H9 (cell line): ENCODE measurements at regions not wholly inside any gene's neighbourhood (a gene's known extent, or its start where the extent isn't known, plus 50 kb on each side); places are given as distances from the start of the nearest gene placed in this dataset.

Experiments
- DNase-seq: peaks from one replicate; pipeline ENCODE4 v3.0.0-alpha.2; 2017
- H2AFZ ChIP-seq: one replicate; pipeline ENCODE4 v1.6.1; 2013; ENCODE audit warnings: mild to moderate bottlenecking, low read length, control low read depth, moderate library complexity
- H2AK5ac ChIP-seq: 2 replicates; pipeline ENCODE4 v1.6.1; 2013; ENCODE audit warnings: low read length, control low read depth, mixed read lengths; ENCODE audit not compliant: insufficient read length
- H2BK120ac ChIP-seq: one replicate; pipeline ENCODE4 v1.6.1; 2013; ENCODE audit warnings: low read depth, mild to moderate bottlenecking, low read length, control low read depth, inconsistent platforms; ENCODE audit not compliant: poor library complexity, severe bottlenecking
- H2BK12ac ChIP-seq: 2 replicates; pipeline ENCODE4 v1.6.1; 2013; ENCODE audit warnings: low read length, control low read depth, mixed read lengths, low read depth; ENCODE audit not compliant: insufficient read length
- H2BK15ac ChIP-seq: 2 replicates; pipeline ENCODE4 v1.6.1; 2013; ENCODE audit warnings: low read depth, low read length, control low read depth
- H2BK20ac ChIP-seq: one replicate; pipeline ENCODE4 v1.6.1; 2013; ENCODE audit warnings: low read depth, mild to moderate bottlenecking, low read length, control low read depth, inconsistent platforms; ENCODE audit not compliant: poor library complexity, severe bottlenecking
- H2BK5ac ChIP-seq: 2 replicates; pipeline ENCODE4 v1.6.1; 2013; ENCODE audit warnings: low read length, control low read depth, mixed read lengths; ENCODE audit not compliant: insufficient read length
- H3K14ac ChIP-seq: 2 replicates; pipeline ENCODE4 v1.6.1; 2013; ENCODE audit warnings: low read length, control low read depth; ENCODE audit not compliant: insufficient read depth
- H3K18ac ChIP-seq: 2 replicates; pipeline ENCODE4 v1.6.1; 2013; ENCODE audit warnings: low read depth, mild to moderate bottlenecking, mixed read lengths, low read length, control low read depth; ENCODE audit not compliant: insufficient read length
- H3K23ac ChIP-seq: 2 replicates; pipeline ENCODE4 v1.6.1; 2013; ENCODE audit warnings: low read length, control low read depth, mixed read lengths, low read depth; ENCODE audit not compliant: insufficient read length
- H3K23me2 ChIP-seq: 2 replicates; pipeline ENCODE4 v1.6.1; 2013; ENCODE audit warnings: low read depth, mild to moderate bottlenecking, mixed read lengths, low read length, control low read depth; ENCODE audit not compliant: insufficient read length, poor library complexity, severe bottlenecking
- H3K27ac ChIP-seq: 2 replicates; pipeline ENCODE4 v1.5.1; 2013; ENCODE audit warnings: low read length, control low read depth, mixed read lengths, low read depth; ENCODE audit not compliant: insufficient read length
- H3K27me3 ChIP-seq: 2 replicates; pipeline ENCODE4 v1.6.1; 2013; ENCODE audit warnings: low read length, control low read depth, inconsistent platforms; ENCODE audit not compliant: insufficient read depth
- H3K4ac ChIP-seq: 2 replicates; pipeline ENCODE4 v1.6.1; 2013; ENCODE audit warnings: low read depth, mild to moderate bottlenecking, control low read depth, inconsistent platforms, low read length, moderate library complexity
- H3K4me1 ChIP-seq: 2 replicates; pipeline ENCODE4 v1.6.1; 2013; ENCODE audit warnings: low read length, control low read depth, inconsistent platforms; ENCODE audit not compliant: insufficient read depth
- H3K4me2 ChIP-seq: 2 replicates; pipeline ENCODE4 v1.6.1; 2013; ENCODE audit warnings: low read length, control low read depth, mixed read lengths; ENCODE audit not compliant: insufficient read length, insufficient read depth
- H3K56ac ChIP-seq: 2 replicates; pipeline ENCODE4 v1.6.1; 2013; ENCODE audit warnings: low read depth, mild to moderate bottlenecking, mixed read lengths, low read length, control low read depth; ENCODE audit not compliant: insufficient read length
- H3K79me1 ChIP-seq: 2 replicates; pipeline ENCODE4 v1.6.1; 2013; ENCODE audit warnings: low read depth, mild to moderate bottlenecking, moderate library complexity, low read length, control low read depth, inconsistent platforms; ENCODE audit not compliant: insufficient read depth, poor library complexity, severe bottlenecking
- H3K79me2 ChIP-seq: 2 replicates; pipeline ENCODE4 v1.6.1; 2013; ENCODE audit warnings: low read length, control low read depth, inconsistent platforms; ENCODE audit not compliant: insufficient read depth
- H3K9ac ChIP-seq: 2 replicates; pipeline ENCODE4 v1.6.1; 2013; ENCODE audit warnings: low read length, control low read depth, mixed read lengths; ENCODE audit not compliant: insufficient read length; ENCODE audit errors: extremely low read depth
- H3K9me3 ChIP-seq: one replicate; pipeline ENCODE4 v1.6.1; 2013; ENCODE audit warnings: low read depth, low read length, inconsistent platforms; ENCODE audit not compliant: control insufficient read depth
- H3T11ph ChIP-seq: one replicate; pipeline ENCODE4 v1.6.1; 2013; ENCODE audit warnings: mild to moderate bottlenecking, low read length, control low read depth, inconsistent platforms
- H4K20me1 ChIP-seq: one replicate; pipeline ENCODE4 v1.6.1; 2013; ENCODE audit not compliant: control insufficient read depth, insufficient read length, insufficient read depth
- H4K5ac ChIP-seq: 2 replicates; pipeline ENCODE4 v1.6.1; 2013; ENCODE audit warnings: low read depth, mild to moderate bottlenecking, mixed read lengths, low read length, control low read depth; ENCODE audit not compliant: insufficient read length
- H4K8ac ChIP-seq: replicated peaks from 2 replicates; pipeline ENCODE4 v1.6.1; 2013; ENCODE audit warnings: low read length, control low read depth, mixed read lengths, low read depth; ENCODE audit not compliant: insufficient read length
- H4K91ac ChIP-seq: 2 replicates; pipeline ENCODE4 v1.6.1; 2013; ENCODE audit warnings: low read depth, mild to moderate bottlenecking, moderate library complexity, mixed read lengths, low read length, control low read depth; ENCODE audit not compliant: insufficient read length
- H3K27ac Mint-ChIP-seq, 3 experiments: 2 replicates in 2 of 3; 3 replicates in 1 of 3; pipeline ENCODE4 v1.8.0; 2020 to 2021; ENCODE audit warnings: mixed read lengths in 3 of 3, mild to moderate bottlenecking in 1 of 3, moderate library complexity in 1 of 3
- H3K27me3 Mint-ChIP-seq: 2 replicates; pipeline ENCODE4 v1.8.0; 2021; ENCODE audit warnings: low read depth, mild to moderate bottlenecking, moderate library complexity, mixed read lengths
- H3K36me3 Mint-ChIP-seq, 3 experiments: 2 replicates in 2 of 3; 3 replicates in 1 of 3; pipeline ENCODE4 v1.8.0; 2020 to 2021; ENCODE audit warnings: low read depth in 3 of 3, mixed read lengths in 3 of 3; ENCODE audit not compliant: insufficient read depth in 1 of 3
- H3K4me1 Mint-ChIP-seq, 2 experiments: 2 replicates each; pipeline ENCODE4 v1.8.0; 2020; ENCODE audit warnings: mixed read lengths in 2 of 2
- H3K4me3 Mint-ChIP-seq, 2 experiments: 2 replicates in 1 of 2; 3 replicates in 1 of 2; pipeline ENCODE4 v1.8.0; 2020 to 2021; ENCODE audit warnings: mild to moderate bottlenecking in 2 of 2, mixed read lengths in 2 of 2, moderate library complexity in 1 of 2
- H3K9me3 Mint-ChIP-seq, 2 experiments: 2 replicates in 1 of 2; 3 replicates in 1 of 2; pipeline ENCODE4 v1.8.0; 2020; ENCODE audit warnings: mild to moderate bottlenecking in 2 of 2, mixed read lengths in 2 of 2, moderate library complexity in 1 of 2
- CTCF ChIP-seq: fragments of 200-600 bp; sonication (generic); conservative IDR thresholded peaks from 3 replicates; pipeline ENCODE4 v1.8.0; 2021; ENCODE audit warnings: antibody characterized with exemption, mild to moderate bottlenecking
- WGBS: extraction: QIAGEN DNeasy Blood & Tissue Kit; methylation state at CpG from one replicate; pipeline ENCODE4 v1.1.7; 2013; ENCODE audit warnings: missing lambda C conversion rate, low lambda C conversion rate, mixed read lengths; ENCODE audit not compliant: insufficient read length; ENCODE audit errors: extremely low coverage; 5-methylcytosine and 5-hydroxymethylcytosine counted together

GRCh38 chr2:167581961-167582574, 665.3 kb downstream of the STK39 start:
- H2BK20ac ChIP-seq, result no peak overlapping the region
- H3K9me3 Mint-ChIP-seq, result no peaks in the 10 kb centered on the region
- H3K23ac ChIP-seq, result no peak overlapping the region
- H4K8ac ChIP-seq, result no peak overlapping the region
- DNase-seq, result no peak
- H3K27me3 Mint-ChIP-seq, result no peaks in the 10 kb centered on the region
- no peak overlapping the region for H2BK5ac ChIP-seq
- H3K23me2 ChIP-seq, result no peaks in the 10 kb centered on the region
- H3K79me2 ChIP-seq, result no peaks in the 10 kb centered on the region
- no peaks in the 10 kb centered on the region; a peak in 1 of 7 replicates for H3K36me3 Mint-ChIP-seq
- no peak overlapping the region for H2BK12ac ChIP-seq
- H3K4me1 Mint-ChIP-seq, result peaks cover 8 to 13% of the 10 kb centered on the region in 2 experiments
- no peak overlapping the region for H3K9ac ChIP-seq
- H3K27ac ChIP-seq, result no peak overlapping the region
- H3K27me3 ChIP-seq, result no peaks in the 10 kb centered on the region
- H3K9me3 ChIP-seq, result no peaks in the 10 kb centered on the region
- no peak overlapping the region for H3K4me2 ChIP-seq
- H4K20me1 ChIP-seq, result no peaks in the 10 kb centered on the region
- no peak overlapping the region for H2AFZ ChIP-seq
- H3K4me3 Mint-ChIP-seq, result no peak overlapping the region
- no peak overlapping the region for H3K18ac ChIP-seq
- H2BK120ac ChIP-seq, result no peak overlapping the region
- no peaks in the 10 kb centered on the region for H3K79me1 ChIP-seq
- no peak overlapping the region for H3K14ac ChIP-seq
- no peak overlapping the region for H4K91ac ChIP-seq
- no CpG with 5 or more reads among the region's 6 CpGs for WGBS
- no peak overlapping the region for H2AK5ac ChIP-seq
- no peak overlapping the region for H3K4ac ChIP-seq
- H3K56ac ChIP-seq, result no peak overlapping the region
- no peak overlapping the region for H2BK15ac ChIP-seq
- H3K27ac Mint-ChIP-seq, result no peak overlapping the region; a peak in 2 of 7 replicates
- no peak overlapping the region for H3T11ph ChIP-seq
- no peak for TF ChIP-seq CTCF
- no peak overlapping the region for H4K5ac ChIP-seq
- no peaks in the 10 kb centered on the region for H3K4me1 ChIP-seq
